Sigmoid colon (tissue), 4 donors: ENCODE measurements at regions not wholly inside any gene's neighbourhood (a gene's known extent, or its start where the extent isn't known, plus 50 kb on each side); places are given as distances from the start of the nearest gene placed in this dataset.

Source experiments
- POLR2A ChIP-seq, 2 donors: fragments of 450-650 bp; IDR thresholded peaks; one replicate each; pipeline ENCODE4 v1.6.1; 2016; ENCODE audit warnings: antibody characterized with exemption in 2 of 2, mild to moderate bottlenecking in 2 of 2, moderate library complexity in 2 of 2
- POLR2AphosphoS5 ChIP-seq, 4 donors: sonication (generic); formaldehyde crosslinking; IDR thresholded peaks; one replicate each; pipeline ENCODE4 v1.6.1; 2017; ENCODE audit warnings: antibody characterized with exemption in 4 of 4
- TF ChIP-seq, protein P1 (sequence below), 4 experiments: fragments of 450-650 bp in 3 of 4; fragments of 200-600 bp in 1 of 4; IDR thresholded peaks; one replicate each; pipeline ENCODE4 v1.5.1; 2016 to 2019; ENCODE audit warnings: antibody characterized with exemption in 4 of 4, mild to moderate bottlenecking in 3 of 4, moderate library complexity in 2 of 4

DNA sequence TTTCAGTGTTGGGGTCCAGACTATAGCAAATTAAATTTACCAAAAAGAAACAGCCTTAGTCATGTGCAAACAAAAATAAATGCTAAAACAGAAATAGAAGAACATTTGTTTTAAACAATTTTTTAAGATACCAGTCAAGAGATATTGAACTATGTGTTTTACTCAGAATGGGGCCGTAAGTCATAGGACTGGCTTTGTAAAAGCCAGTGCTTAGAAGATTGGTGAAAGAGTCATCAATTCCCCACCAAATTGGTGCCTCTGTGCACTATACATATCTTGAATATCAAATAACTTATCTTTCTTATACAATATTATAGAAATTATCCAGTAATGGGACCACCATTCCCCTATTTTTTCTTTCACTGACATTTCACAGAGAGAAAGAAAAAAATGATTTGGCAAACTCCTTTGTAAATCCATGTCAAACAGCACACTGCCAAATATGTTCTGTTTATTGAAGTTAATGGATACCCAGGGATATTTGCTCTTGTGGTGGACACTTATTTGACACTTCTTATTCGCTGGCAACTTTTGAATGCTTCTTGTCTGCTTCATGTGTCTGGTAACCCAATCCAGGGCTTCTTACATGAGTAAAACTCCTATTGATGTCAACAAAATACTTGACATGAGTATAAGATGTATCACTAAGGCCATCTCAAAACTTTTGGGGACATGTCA is 145.7 kb upstream of the PKN2 start:
- TF ChIP-seq, protein P1, sequence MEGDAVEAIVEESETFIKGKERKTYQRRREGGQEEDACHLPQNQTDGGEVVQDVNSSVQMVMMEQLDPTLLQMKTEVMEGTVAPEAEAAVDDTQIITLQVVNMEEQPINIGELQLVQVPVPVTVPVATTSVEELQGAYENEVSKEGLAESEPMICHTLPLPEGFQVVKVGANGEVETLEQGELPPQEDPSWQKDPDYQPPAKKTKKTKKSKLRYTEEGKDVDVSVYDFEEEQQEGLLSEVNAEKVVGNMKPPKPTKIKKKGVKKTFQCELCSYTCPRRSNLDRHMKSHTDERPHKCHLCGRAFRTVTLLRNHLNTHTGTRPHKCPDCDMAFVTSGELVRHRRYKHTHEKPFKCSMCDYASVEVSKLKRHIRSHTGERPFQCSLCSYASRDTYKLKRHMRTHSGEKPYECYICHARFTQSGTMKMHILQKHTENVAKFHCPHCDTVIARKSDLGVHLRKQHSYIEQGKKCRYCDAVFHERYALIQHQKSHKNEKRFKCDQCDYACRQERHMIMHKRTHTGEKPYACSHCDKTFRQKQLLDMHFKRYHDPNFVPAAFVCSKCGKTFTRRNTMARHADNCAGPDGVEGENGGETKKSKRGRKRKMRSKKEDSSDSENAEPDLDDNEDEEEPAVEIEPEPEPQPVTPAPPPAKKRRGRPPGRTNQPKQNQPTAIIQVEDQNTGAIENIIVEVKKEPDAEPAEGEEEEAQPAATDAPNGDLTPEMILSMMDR (IDR thresholded peaks at IDR 0.05) = no peak
- TF ChIP-seq POLR2AphosphoS5 (IDR thresholded peaks at IDR 0.05) (no peak), POLR2A (IDR thresholded peaks at IDR 0.05) (no peak)
